Effector CD4-positive, alpha-beta T cell (primary cell): ENCODE measurements at regions not wholly inside any gene's neighbourhood (a gene's known extent, or its start where the extent isn't known, plus 50 kb on each side); places are given as distances from the start of the nearest gene placed in this dataset.
"Not testable (repeated sequence)": the region's sequence is repeated elsewhere in the genome, so short reads cannot be mapped to it uniquely, and the experiment has no call there.

Experiments
- DNase-seq: peaks from one replicate; pipeline ENCODE4 v3.0.0-alpha.2; 2020

- no peak for DNase-seq
These were observed 181.7 kb downstream of the FAM43A start for GRCh38 chr3:194867270-194867983.

- DNase-seq: no peak
These were observed 183.1 kb downstream of the FAM43A start for GRCh38 chr3:194868831-194869230.

GRCh38 chr3:194869482-194870169, 183.9 kb downstream of the FAM43A start:
- no peak for DNase-seq

- DNase-seq: no peak
These were observed 184.9 kb downstream of the FAM43A start for GRCh38 chr3:194870394-194871110.

- no peak for DNase-seq
These were observed 185.6 kb downstream of the FAM43A start for GRCh38 chr3:194871143-194871863.

GRCh38 chr3:194871864-194872668, 186.4 kb downstream of the FAM43A start:
- no peak for DNase-seq

GRCh38 chr3:194872669-194872977, 186.9 kb downstream of the FAM43A start:
- no peak for DNase-seq

GRCh38 chr3:194873474-194873873, 187.8 kb downstream of the FAM43A start:
- DNase-seq: not testable (repeated sequence)

GRCh38 chr3:194874206-194874605, 188.5 kb downstream of the FAM43A start:
- DNase-seq: no peak

- DNase-seq: no peak
These were observed 189.1 kb downstream of the FAM43A start for GRCh38 chr3:194874783-194875182.

- no peak for DNase-seq
These were observed 190.1 kb downstream of the FAM43A start for GRCh38 chr3:194875581-194876402.

- DNase-seq: no peak
These were observed 190.9 kb downstream of the FAM43A start for GRCh38 chr3:194876403-194877095.

- no peak for DNase-seq
These were observed 191.8 kb downstream of the FAM43A start for GRCh38 chr3:194877291-194878119.

GRCh38 chr3:194879126-194879877, 193.6 kb downstream of the FAM43A start:
- DNase-seq: no peak

GRCh38 chr3:194879991-194880939, 194.6 kb downstream of the FAM43A start:
- DNase-seq: no peak

GRCh38 chr3:194880940-194881925, 195.6 kb downstream of the FAM43A start:
- DNase-seq: no peak
